NCI-H748 (cell line): ENCODE measurements at regions not wholly inside any gene's neighbourhood (a gene's known extent, or its start where the extent isn't known, plus 50 kb on each side); places are given as distances from the start of the nearest gene placed in this dataset.
"Not testable (repeated sequence)": the region's sequence is repeated elsewhere in the genome, so short reads cannot be mapped to it uniquely, and the experiment has no call there.

Experiments
- DNase-seq: peaks from one replicate; lab custom pipeline; 2025; ENCODE audit not compliant: unreplicated experiment; lab: John Stamatoyannopoulos, UW

- DNase-seq = no peak
These were observed 202.3 kb upstream of the AGR3 start for GRCh38 chr7:17084166-17084475.

GRCh38 chr7:17085186-17085585 lies 203.4 kb upstream of the AGR3 start:
- DNase-seq = no peak

GRCh38 chr7:17086403-17086802 lies 204.6 kb upstream of the AGR3 start:
- DNase-seq = no peak

- DNase-seq = no peak
These were observed 207.7 kb upstream of the AHR start for GRCh38 chr7:17090751-17091150.

- no peak for DNase-seq
These were observed 205.0 kb upstream of the AHR start for GRCh38 chr7:17093461-17093860.

GRCh38 chr7:17094963-17095574 lies 203.4 kb upstream of the AHR start:
- no peak for DNase-seq

GRCh38 chr7:17095931-17096330 lies 202.5 kb upstream of the AHR start:
- no peak for DNase-seq

- no peak for DNase-seq
These were observed 200.7 kb upstream of the AHR start for GRCh38 chr7:17097668-17098297.

GRCh38 chr7:17098515-17098914 lies 199.9 kb upstream of the AHR start:
- DNase-seq = no peak

GRCh38 chr7:17099083-17099973 lies 199.1 kb upstream of the AHR start:
- DNase-seq = no peak

GRCh38 chr7:17099974-17100509 lies 198.4 kb upstream of the AHR start:
- DNase-seq = not testable (repeated sequence)

- no peak for DNase-seq
These were observed 197.2 kb upstream of the AHR start for GRCh38 chr7:17101207-17101696.

GRCh38 chr7:17103170-17103569 lies 195.3 kb upstream of the AHR start:
- DNase-seq = no peak

- DNase-seq = no peak
These were observed 194.5 kb upstream of the AHR start for GRCh38 chr7:17103984-17104383.

GRCh38 chr7:17104419-17104818 lies 194.0 kb upstream of the AHR start:
- no peak for DNase-seq

- no peak for DNase-seq
These were observed 192.8 kb upstream of the AHR start for GRCh38 chr7:17105701-17106100.

- no peak for DNase-seq
These were observed 190.3 kb upstream of the AHR start for GRCh38 chr7:17108049-17108584.

GRCh38 chr7:17109020-17109419 lies 189.4 kb upstream of the AHR start:
- DNase-seq = no peak

- not testable (repeated sequence) for DNase-seq
These were observed 184.7 kb upstream of the AHR start for GRCh38 chr7:17113770-17114169.

GRCh38 chr7:17118412-17118811 lies 180.0 kb upstream of the AHR start:
- no peak for DNase-seq

- no peak for DNase-seq
These were observed 177.7 kb upstream of the AHR start for GRCh38 chr7:17120756-17121155.

GRCh38 chr7:17121671-17122070 lies 176.8 kb upstream of the AHR start:
- DNase-seq = no peak
